Peyer's patch (tissue), 4 donors: ENCODE measurements at regions not wholly inside any gene's neighbourhood (a gene's known extent, or its start where the extent isn't known, plus 50 kb on each side); places are given as distances from the start of the nearest gene placed in this dataset.

Experiments
- DNase-seq, 3 donors: peaks; one replicate each; pipeline ENCODE4 v3.0.0-alpha.2; 2017 to 2019
- H3K27ac ChIP-seq, 4 donors: fragments of 200-600 bp; sonication (generic); one replicate each; pipeline ENCODE4 v1.5.1; 2016 to 2019
- H3K27me3 ChIP-seq, 2 donors: fragments of 200-600 bp; sonication (generic); one replicate each; pipeline ENCODE4 v1.5.1; 2019
- H3K36me3 ChIP-seq, 3 donors: fragments of 200-600 bp; sonication (generic); one replicate each; pipeline ENCODE4 v1.5.1; 2016 to 2019
- H3K4me1 ChIP-seq, 4 donors: fragments of 200-600 bp; sonication (generic); one replicate each; pipeline ENCODE4 v1.5.1; 2016 to 2019
- H3K4me3 ChIP-seq, 4 donors: fragments of 200-600 bp; sonication (generic); 1 replicate in 3 of 4; 2 replicates in 1 of 4; pipeline ENCODE4 v1.5.1; 2016 to 2019; ENCODE audit warnings: mild to moderate bottlenecking in 1 of 4
- H3K9me3 ChIP-seq, 4 donors: fragments of 200-600 bp; sonication (generic); one replicate each; pipeline ENCODE4 v1.5.1; 2016 to 2019; ENCODE audit warnings: mild to moderate bottlenecking in 1 of 4
- POLR2A ChIP-seq, 2 donors: fragments of 450-650 bp; IDR thresholded peaks; one replicate each; pipeline ENCODE4 v1.5.1; 2017; ENCODE audit warnings: antibody characterized with exemption in 2 of 2, mild to moderate bottlenecking in 2 of 2, moderate library complexity in 2 of 2
- TF ChIP-seq, protein P1 (sequence below), 6 experiments: fragments of 450-650 bp in 4 of 6; fragments of 200-600 bp in 2 of 6; sonication (generic) in 1 of 6; IDR thresholded peaks; one replicate each; pipeline ENCODE4 v1.5.1; 2017 to 2019; ENCODE audit warnings: antibody characterized with exemption in 6 of 6, mild to moderate bottlenecking in 3 of 6, moderate library complexity in 1 of 6

DNA sequence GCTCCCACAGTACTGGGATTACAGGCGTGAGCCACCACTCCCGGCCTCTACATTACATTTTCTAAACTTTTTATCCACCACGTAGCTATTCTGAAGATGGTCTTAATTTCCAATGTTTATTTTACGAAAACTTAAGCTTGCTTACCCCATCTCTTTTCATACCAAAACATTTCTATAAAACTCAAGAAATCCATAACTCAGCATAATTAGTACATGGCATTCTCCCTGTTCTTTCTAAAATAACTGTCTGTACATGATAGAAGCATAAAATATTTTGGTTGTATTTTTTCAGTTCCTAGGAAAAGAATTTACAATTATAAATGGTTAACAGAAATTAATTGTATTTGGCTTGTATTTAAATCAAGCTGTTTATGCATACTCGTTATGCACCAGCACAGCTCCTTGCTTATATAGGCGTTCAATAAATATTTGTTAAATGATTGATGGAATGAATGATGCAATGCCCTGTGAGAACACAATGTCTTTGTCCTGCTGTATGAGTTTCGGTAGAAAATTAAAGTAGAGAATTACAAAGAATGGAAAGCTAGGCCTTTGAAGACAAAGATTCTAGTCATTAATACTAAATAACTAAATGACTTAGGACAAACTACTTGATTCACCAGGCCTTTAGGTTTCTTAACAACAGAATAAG, 384.2 kb downstream of the EFNA5 start:
- no peak overlapping the region for H3K27ac ChIP-seq
- H3K27me3 ChIP-seq, result no peaks in the 10 kb centered on the region
- H3K4me3 ChIP-seq, result no peak overlapping the region
- H3K4me1 ChIP-seq, result no peaks in the 10 kb centered on the region
- TF ChIP-seq, protein P1, sequence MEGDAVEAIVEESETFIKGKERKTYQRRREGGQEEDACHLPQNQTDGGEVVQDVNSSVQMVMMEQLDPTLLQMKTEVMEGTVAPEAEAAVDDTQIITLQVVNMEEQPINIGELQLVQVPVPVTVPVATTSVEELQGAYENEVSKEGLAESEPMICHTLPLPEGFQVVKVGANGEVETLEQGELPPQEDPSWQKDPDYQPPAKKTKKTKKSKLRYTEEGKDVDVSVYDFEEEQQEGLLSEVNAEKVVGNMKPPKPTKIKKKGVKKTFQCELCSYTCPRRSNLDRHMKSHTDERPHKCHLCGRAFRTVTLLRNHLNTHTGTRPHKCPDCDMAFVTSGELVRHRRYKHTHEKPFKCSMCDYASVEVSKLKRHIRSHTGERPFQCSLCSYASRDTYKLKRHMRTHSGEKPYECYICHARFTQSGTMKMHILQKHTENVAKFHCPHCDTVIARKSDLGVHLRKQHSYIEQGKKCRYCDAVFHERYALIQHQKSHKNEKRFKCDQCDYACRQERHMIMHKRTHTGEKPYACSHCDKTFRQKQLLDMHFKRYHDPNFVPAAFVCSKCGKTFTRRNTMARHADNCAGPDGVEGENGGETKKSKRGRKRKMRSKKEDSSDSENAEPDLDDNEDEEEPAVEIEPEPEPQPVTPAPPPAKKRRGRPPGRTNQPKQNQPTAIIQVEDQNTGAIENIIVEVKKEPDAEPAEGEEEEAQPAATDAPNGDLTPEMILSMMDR (IDR thresholded peaks at IDR 0.05), result no peak
- no peak for TF ChIP-seq POLR2A (IDR thresholded peaks at IDR 0.05)
- no peak for DNase-seq
- no peaks in the 10 kb centered on the region for H3K36me3 ChIP-seq
- H3K9me3 ChIP-seq, result no peaks in the 10 kb centered on the region

DNA sequence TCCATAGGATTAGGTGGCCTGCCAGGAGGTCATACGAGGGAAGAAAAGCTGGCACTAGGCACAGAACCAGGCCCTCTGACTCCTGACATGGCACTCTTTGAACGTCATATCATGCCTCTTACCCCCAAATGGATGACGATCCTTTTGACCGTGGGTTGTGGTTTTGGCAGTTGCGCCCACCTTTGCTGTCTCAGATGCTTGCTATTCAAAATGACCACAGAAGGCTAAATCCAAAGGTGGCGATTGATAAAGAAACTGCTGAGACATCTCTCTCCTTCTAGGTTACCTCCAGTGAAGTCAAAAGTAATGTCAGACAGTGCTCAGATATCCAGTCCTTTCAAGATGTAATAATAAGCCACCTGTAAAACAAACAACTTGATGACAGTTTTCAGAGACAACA, 385.0 kb downstream of the EFNA5 start:
- no peak for DNase-seq
- TF ChIP-seq, protein P1 (IDR thresholded peaks at IDR 0.05), result no peak
- TF ChIP-seq POLR2A (IDR thresholded peaks at IDR 0.05), result no peak

DNA sequence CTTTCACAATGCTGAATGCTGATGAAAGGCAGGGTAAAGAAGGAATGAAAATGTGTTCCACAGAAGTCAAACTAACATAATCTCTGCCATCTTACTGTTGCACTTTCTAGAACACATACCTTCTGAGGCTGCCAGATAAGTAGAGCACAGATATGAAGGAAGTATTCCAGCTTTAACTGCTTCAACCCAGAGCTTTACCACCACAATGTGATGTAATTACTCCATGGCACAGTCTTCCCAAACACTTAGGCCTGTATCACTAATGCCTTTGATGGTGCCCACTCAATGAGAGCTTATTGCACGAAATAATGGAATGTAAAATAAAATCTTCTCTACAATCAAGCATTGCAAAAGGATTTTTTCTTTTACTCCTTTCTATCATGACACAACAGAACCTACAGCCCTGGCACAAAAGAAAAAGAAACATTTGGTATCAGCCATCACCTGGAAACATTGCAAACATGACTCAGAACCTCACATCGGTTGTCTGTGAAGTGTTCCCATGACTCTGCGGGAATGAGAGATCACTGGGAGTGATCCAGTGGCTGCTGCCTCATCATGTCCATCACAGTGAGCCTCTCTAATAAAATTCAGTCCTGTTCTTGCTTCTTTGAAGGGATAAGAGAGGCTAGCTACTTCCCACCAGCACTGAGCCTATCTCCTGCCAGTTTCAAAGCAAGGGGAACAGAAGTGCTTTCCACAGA, 385.8 kb downstream of the EFNA5 start:
- H3K27ac ChIP-seq, result no peak overlapping the region
- no peak for TF ChIP-seq POLR2A (IDR thresholded peaks at IDR 0.05)
- TF ChIP-seq, protein P1 (IDR thresholded peaks at IDR 0.05), result no peak
- DNase-seq, result no peak
- no peaks in the 10 kb centered on the region for H3K36me3 ChIP-seq
- no peaks in the 10 kb centered on the region for H3K9me3 ChIP-seq
- no peak overlapping the region for H3K4me3 ChIP-seq
- H3K27me3 ChIP-seq, result no peaks in the 10 kb centered on the region
- no peaks in the 10 kb centered on the region for H3K4me1 ChIP-seq

More for the DNA sequence above, 385.0 kb downstream of the EFNA5 start:
- Histone ChIP-seq H3K27ac (no peak overlapping the region), H3K4me1 (no peaks in the 10 kb centered on the region), H3K36me3 (no peaks in the 10 kb centered on the region), H3K9me3 (no peaks in the 10 kb centered on the region), H3K27me3 (no peaks in the 10 kb centered on the region), H3K4me3 (no peak overlapping the region)

DNA sequence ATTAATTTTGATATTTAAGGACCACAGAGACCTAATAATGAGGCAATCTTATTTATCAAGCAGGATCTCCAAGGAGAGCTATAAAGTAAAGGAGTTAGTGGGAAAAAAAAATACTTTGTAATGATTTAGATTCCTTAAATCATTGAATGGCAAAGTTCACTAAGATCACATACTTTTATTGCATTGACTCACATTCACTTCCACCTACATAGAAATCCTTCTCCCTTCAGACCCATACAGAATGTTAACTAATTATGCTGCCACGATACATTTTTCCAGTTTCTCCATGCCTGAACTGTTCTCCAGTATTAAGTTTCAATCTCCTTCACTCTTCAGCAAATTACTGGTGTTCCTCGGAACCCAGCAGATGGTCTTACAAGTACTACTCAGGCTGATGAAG, 388.7 kb downstream of the EFNA5 start:
- DNase-seq, result no peak
- Histone ChIP-seq H3K9me3 (no peaks in the 10 kb centered on the region), H3K4me1 (no peaks in the 10 kb centered on the region), H3K27me3 (no peaks in the 10 kb centered on the region), H3K4me3 (no peak overlapping the region), H3K36me3 (no peaks in the 10 kb centered on the region), H3K27ac (no peak overlapping the region)
- TF ChIP-seq, protein P1 (IDR thresholded peaks at IDR 0.05), result no peak
- TF ChIP-seq POLR2A (IDR thresholded peaks at IDR 0.05), result no peak

DNA sequence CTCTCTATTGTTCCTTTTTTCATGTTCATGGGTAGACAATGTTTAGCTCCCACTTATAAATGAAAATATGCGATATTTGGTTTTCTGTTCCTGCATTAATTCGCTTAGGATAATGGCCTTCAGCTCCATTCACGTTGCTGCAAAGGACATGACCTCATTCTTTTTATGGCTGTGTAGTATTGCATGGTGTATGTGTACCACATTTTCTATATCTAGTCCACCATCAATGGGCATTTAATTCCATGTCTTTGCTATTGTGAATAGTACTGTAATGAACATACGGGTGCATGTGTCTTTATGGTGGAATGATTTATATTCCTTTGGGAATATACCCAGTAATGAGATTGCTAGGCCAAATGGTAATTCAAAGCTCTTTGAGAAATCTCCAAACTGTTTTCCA, 392.0 kb downstream of the EFNA5 start:
- TF ChIP-seq POLR2A (IDR thresholded peaks at IDR 0.05), result no peak
- TF ChIP-seq, protein P1 (IDR thresholded peaks at IDR 0.05), result no peak
- no peaks in the 10 kb centered on the region for H3K4me1 ChIP-seq
- no peak for DNase-seq
- no peaks in the 10 kb centered on the region for H3K27me3 ChIP-seq
- no peak overlapping the region for H3K27ac ChIP-seq
- H3K36me3 ChIP-seq, result no peaks in the 10 kb centered on the region
- no peaks in the 10 kb centered on the region for H3K9me3 ChIP-seq
- H3K4me3 ChIP-seq, result no peak overlapping the region
